ENCODE measurements at regions not wholly inside any gene's neighbourhood (a gene's known extent, or its start where the extent isn't known, plus 50 kb on each side); places are given as distances from the start of the nearest gene placed in this dataset.

DNA sequence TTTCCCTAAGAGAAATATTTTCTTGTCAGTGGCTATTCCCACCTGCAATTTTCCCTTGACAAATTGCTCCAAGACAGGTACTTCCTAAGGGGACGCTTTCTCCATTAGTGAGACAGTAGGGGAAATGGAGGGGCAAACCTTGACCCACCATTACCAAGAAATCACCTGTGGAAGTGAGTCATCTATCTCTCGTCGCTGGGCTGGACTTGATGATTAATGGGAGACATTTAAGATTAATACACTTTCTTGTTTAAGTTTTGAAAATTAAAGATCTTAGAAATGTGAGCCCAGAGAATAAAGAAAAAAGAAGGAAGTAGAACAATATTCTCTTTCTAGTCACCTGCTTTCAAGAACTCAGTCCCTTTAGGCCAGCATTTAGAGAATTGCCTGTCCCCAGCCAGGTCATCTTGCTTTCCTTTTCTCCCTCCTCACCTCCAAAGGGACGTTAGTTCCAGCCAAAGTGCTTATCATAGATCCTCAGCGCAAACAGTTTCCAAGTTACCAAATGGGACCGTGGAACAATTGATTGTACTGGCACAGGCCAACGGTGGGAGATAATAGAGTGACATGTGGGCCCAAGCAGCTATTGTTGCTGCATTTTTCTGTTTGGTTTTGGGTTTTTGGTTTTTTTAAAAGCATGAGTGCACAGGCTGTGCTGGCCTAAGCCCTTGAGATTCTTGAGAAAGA is 284.4 kb downstream of the ENC1 start:
- DNase-seq (ENCODE audit: low read depth in 2 of 3, low spot score in 2 of 3): no peak

DNA sequence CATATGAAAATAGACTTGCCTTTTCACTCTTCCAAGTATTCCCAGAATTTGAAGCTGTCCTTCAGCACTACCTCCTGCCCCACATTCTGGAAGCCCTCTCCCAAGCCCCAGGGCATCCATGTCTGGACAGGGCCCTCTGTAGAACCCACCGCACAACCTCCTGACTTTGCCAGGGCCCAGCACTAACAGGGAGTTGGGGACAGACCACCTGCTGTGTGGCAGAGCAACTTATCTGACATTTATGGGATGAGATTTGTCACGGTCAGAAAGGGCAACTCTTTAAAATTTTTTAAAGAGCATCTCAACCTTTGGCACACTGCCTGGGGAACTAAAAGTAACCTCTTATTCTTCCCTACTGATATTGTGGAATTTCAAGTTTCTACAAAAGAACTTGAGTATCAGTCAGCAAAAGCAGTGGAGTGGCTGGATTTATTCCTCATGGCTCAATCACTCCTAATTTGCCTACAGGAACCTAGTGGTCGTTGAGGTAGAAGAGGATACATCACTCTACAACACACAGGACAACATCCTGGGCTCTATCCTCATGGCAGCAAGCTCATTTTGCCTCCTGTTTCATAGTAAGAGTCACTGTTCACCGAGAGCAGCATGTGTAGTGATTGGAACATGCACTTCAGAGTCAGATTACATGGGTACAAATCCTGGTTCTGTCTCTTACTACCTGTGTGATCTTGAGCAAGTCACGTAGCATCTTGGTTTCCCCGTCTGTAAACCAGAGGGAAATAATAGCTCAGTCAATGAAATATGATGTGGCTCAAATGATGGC is 285.3 kb downstream of the ENC1 start:
- DNase-seq (ENCODE audit: low read depth in 2 of 3, low spot score in 2 of 3): no peak

DNA sequence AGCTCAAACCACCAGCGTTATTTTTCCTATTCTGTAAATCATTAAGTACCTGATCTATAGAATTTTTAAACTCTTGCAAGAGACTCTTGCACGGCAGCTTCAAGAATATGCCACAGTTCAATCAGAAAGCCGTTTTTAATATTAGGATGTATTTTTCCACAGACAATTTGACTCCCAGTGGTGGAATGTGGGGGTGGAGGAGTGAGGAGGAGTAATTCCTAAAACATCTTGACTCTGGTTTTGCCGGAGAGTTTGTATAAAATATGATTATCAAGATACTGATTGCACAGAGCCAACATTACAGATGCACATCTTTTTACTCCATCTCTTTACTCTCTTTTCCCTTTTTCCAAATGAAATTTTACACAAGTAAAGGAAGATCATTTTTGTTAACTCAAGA is 288.3 kb downstream of the ENC1 start:
- no peak for DNase-seq (ENCODE audit: low read depth in 2 of 3, low spot score in 2 of 3)

DNA sequence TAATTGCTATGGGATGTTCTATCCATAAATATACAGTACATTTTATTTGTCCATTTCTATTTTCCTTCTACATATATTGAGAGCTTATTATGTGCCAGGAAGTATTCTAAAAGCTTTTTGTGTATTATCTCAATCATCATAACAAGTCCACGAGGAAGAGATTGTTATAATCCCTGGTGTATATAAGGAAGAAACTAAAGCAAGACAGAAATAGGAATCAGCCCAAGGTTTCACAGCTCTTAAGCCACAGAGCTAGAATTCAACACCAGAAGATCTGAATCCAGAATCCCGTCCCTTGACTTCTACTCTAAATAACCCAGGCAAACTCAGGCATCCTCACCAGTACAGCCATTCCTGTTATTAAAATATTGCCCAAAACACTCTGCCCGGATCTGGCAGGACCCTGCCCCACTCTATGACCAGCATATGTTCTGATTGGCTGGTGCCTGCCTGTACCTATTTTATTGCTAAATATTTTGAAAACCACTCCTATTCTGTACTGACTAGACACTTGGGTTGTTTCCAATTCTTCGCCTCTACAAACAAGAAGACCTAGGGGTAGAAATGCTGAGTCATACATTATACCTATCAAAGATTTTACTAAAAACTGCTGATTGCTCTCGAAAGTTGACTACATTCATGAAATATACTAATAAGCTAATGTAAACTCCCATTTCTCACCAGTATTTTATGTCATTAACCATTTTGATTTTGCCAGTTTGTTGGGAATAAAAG is 297.4 kb downstream of the ENC1 start:
- no peak for DNase-seq (ENCODE audit: low read depth in 2 of 3, low spot score in 2 of 3)

DNA sequence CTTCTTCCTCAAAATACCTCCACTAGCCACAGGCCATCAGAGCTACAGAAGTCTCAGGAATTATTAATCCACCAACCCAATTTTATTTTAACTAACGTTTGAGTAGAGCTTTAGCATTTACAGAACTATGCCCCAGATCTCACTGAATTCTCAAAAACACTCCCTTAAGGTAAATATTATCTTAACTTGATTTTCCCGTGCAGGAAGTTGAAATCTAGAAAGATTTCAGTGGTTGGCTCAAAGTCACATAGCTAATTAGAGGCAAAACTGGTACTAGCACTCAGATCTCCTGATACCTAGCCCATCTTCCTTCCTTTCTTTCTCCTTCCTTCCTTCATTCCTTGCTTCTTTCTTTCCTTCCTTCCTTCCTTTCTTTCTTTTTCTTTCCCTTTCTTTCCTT is 298.3 kb downstream of the ENC1 start:
- DNase-seq (ENCODE audit: low read depth in 2 of 3, low spot score in 2 of 3): no peak

DNA sequence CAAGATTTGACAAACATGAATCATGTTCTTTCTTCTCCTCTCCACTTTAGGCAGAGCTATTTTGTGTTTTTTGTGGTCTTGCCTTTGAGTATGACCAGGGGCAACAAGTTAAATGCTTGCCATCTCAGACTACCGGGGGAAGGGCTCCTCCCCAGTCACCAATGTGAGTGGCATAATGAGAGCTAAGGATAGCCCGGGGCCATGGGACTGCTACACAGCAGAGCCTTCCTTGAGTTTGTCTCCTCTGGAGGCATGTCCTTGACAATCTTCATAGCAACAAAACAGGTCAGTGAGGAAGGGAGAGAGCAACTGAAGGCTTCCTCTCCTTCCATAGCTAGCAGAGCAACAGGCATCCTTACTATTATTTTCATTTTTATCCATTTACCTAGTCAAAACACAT is 299.3 kb downstream of the ENC1 start:
- DNase-seq (ENCODE audit: low read depth in 2 of 3, low spot score in 2 of 3): no peak

DNA sequence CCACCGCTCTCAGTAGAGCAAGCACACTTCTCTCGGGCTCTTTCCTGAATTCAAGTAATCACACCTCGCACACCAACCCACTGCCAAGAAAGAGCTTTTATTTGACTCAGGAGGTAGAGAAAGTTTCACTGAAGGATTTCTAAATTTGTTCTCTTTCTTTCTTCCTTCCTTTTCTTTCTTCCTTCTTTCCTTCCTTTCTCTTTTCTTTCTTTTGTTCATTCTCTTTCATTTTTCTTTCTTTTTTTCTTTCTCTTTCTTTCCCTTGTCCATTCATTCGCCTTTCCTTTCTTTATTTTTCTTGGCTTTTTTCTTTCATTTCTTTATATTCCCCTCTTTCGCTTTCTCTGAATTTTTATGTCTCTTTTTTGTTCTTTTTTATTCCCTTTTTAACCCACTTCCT is 300.1 kb downstream of the ENC1 start:
- no peak for DNase-seq (ENCODE audit: low read depth in 2 of 3, low spot score in 2 of 3)

DNA sequence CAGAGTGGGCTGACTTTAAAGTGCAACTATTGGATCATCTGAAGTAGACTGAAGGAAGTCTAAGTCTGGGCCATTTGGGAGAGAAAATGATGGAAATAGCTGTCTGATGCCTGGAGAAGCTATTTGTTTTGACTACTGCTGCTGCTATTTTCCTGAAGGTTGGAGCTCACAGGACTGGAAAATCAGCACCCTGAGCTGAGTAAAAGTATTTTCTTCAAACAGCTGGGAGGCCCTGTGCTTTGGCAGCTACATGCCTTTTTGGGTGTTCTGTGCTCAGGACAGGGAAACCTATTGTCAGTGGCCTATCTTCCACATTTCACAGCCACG is 302.6 kb downstream of the ENC1 start:
- no peak for DNase-seq (ENCODE audit: low read depth in 2 of 3, low spot score in 2 of 3)

DNA sequence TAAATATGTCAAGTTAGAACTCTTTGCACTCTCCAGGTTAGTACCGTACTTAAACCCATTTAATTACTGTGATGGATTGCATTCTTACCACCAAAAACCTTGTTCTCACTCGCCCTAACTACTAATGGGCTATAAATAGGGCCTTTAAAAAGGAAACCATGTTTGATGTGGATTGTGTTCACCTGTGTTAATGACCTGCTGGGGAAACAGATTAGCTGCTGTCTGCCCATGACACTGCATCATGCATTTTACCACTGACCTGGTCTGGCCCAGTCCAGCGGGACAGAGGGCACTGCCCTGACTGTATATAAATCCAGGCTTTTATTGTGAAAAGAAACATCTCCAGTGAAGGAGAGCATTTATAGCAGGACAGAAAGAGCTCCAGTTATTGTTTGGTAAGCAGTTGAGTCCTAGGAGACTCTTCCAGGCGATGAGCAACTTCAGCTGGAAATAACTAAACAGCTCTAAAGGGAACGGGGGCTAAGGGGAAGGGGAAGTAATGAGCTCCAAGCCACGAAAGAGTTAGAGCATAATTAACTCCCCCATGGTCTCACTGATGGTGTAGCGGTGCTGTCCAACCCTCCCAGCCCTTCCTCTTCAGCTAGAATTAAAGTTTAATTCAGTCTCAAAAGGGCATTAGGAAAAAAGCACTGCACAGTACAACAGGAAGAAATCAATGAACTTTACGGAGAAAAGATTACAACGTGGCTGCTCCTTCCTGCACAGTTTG is 303.1 kb downstream of the ENC1 start:
- no peak for DNase-seq (ENCODE audit: low read depth in 2 of 3, low spot score in 2 of 3)

DNA sequence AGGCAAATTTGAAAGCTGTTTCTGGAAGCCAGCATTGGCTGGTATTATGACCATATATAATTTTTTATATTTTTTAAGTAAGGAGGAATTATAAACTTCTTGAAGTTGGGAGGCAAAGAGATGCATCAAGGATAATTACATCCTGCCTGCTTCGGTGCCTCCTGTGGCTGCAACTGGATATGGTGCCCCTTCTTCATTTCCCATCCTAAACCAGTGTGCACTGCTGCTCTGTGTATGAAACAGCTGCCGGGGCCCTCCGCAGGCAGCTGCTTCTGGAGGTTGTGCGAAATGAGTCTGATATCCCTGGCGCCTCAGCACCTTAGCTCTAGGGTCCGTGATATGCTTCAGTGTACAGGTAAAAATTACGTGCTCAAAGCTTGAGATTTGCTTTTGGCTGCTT is 304.2 kb downstream of the ENC1 start:
- no peak for DNase-seq (ENCODE audit: low read depth in 2 of 3, low spot score in 2 of 3)

DNA sequence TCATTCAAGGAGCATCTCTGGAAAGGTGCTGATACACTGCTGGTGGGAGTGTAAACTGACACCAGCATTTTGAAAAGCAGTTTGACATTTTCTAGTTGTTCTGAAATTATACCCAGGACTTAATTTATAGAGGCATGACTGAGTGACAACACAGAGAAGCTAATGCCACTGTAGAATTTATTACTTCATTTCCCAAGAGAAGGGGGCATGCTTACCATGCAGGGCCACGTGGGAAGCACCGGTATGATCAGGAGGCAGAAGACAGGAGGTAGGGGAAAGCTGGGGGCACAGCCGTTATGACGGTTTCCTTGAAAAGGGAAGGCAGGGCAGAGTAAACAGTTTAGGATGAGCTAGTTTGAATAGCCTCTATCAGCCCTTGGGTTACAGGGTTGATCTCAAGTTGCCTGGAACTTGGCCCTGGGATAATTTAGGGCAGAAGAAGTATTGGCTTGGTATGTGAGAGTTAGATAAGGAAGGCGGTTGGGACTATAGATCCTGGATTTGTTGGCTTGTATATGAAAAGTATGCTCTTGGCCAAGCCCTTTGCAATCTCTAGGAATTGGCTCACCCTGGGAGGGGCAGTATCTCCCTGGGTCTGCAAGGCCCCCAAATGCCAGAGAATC is 305.7 kb downstream of the ENC1 start:
- no peak for DNase-seq (ENCODE audit: low read depth in 2 of 3, low spot score in 2 of 3)

DNA sequence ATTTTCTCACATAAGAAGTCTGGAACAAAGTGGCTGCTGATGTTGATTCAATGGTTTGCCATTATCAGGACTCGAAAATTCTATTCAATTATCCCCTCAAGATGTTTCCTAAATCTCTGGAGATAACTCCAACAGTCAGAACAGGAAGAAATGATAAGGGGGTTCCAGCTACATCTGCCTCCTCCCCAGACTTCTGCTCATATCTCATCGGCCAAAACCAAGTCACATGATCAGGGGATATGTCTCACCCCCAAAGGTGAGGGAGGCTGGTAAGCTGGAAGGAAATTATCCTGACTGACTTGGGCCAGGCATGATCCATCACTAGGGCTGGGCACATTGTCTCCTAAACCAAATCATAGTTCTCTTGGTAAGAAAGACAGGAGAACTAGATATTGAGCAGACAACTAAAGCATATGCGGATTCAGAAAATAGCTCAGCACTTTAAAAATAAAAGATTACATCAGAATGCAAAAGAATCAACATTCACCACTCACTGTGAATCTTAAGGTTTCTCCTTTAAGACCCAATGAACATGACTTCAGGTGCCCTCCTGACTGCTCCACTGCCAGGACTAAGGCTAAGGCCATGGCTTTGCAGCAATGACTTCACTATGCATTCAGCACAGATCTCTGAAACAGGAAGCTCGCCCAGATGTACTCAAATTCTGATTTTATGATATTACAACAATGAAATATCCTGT is 306.3 kb downstream of the ENC1 start:
- no peak for DNase-seq (ENCODE audit: low read depth in 2 of 3, low spot score in 2 of 3)

DNA sequence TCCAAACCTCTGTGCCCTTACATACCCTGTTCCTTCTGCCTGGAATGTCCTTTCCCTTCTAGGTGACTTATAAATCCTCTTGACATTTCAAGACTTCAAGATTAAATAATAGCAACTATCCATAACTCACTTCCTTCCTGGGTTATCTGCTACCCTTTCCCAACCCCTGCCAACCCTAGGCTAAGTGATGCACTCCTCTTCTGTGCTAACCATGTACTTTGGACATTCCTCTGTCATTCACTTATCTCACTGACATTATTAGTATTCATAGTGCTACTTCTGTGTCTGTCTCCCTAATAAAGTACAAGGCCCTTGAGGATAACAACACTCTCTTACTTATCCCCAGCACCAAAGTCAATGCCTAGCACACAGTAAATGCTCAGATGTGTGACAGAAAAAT is 307.1 kb downstream of the ENC1 start:
- no peak for DNase-seq (ENCODE audit: low read depth in 2 of 3, low spot score in 2 of 3)

DNA sequence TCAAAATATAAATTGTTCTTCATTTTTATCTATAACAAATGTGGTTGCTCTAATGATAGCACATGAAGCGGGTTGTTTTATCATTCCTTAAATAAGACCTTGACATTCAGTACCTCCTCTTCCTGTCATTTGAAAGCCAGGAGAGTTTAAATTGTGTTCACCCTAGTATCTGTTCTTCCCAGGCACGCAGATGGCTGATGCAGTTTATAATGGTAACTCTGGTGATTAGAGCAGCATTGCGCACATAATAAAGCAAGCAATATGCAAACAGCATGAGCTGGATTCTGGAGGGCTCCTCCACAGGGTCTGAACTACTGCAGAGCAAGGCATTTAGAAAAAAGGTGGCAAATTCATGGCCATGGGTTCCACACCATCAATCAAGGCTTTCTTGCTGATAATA is 307.8 kb downstream of the ENC1 start:
- no peak for DNase-seq (ENCODE audit: low read depth in 2 of 3, low spot score in 2 of 3)

DNA sequence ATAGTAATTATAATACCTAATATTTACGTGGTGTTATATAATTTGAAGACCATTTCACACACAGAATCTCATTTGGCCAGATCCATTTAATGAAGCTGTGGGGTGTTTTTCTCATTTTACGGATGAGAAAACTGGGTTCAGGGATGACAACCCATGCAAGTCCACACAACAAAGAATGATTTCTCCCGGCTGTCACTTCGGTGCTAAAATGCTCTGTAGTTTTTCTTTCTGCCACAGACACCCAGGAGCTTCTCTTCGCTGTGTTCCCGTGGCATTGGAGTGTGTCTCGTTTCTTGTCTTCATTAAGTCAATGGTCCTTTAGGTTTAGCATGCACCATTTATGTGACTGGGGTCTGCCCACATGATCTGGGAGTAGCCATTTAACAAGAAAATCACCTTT is 308.5 kb downstream of the ENC1 start:
- no peak for DNase-seq (ENCODE audit: low read depth in 2 of 3, low spot score in 2 of 3)

DNA sequence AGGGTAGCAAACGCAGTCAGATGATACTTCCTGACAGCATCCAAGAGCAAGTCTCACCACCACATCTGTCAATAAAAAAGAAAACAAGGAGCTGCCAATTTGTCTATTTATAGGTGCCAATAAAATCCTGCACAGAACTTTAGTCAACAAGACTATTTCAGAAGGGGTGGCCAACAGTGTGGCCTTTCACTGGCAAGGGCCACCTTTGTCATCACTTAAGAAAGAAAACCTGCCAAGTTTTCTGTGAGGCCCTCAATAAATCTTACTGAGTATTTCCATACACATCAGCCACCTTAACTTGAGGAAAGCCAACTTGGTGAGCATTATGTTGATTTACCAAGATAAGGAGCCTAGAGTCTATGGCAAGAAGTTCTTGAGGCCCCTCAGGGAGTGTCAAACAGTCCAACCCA is 312.3 kb downstream of the ENC1 start:
- no peak for DNase-seq (ENCODE audit: low read depth in 2 of 3, low spot score in 2 of 3)

DNA sequence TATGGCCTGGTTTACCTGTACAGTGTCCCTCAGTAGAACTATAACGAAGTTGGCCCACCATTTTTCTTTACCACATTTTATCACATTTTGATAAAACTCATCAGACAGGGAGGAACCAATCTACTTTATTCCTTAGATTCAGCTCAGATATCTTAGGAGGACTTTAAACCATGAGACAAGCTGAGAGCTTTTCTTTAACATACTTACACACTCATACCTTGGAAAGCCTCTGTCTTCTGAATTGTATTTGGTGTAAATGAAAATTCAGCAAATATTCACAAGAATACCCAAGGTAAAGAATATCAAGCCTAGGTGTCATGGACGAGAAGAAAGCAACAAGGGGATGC is 313.2 kb downstream of the ENC1 start:
- no peak for DNase-seq (ENCODE audit: low read depth in 2 of 3, low spot score in 2 of 3)

DNA sequence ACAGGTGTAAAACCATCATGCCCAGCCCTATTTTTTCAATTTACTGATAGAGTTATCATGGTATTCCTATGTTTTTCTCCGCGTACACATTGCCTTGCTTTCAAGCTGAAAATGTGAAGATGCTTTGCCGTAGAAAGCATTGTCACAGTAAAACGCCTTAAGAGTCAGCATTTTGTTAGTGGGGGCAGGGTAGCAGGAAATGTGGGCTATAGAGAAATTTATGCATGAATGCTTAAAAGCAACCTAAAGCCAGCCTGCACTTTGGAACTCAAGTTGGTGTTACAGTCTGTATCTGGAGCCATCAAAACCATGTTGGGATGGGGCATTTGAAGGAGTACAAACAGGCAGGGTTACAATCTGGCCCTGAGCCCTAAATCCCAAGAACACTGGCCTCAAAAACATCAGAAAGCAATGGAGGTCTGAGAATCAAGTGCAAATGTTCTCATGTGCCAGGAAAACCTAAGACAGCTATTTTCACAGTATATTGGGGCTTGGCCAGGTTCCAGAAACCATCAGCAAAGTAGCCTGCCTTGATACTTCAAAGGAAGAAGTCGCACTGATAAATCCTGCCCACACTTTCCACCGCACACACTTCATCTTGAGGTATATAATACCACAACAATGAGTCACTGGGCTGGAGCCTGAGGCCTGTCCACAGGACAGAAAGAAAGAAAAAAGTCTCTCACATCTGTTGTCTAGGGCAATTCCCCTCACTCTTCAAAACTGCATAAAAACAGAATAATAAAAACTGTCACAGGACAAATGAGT is 313.8 kb downstream of the ENC1 start:
- peak; percentile 12 to 33 (median 32) for DNase-seq (ENCODE audit: low read depth in 2 of 3, low spot score in 2 of 3)

DNA sequence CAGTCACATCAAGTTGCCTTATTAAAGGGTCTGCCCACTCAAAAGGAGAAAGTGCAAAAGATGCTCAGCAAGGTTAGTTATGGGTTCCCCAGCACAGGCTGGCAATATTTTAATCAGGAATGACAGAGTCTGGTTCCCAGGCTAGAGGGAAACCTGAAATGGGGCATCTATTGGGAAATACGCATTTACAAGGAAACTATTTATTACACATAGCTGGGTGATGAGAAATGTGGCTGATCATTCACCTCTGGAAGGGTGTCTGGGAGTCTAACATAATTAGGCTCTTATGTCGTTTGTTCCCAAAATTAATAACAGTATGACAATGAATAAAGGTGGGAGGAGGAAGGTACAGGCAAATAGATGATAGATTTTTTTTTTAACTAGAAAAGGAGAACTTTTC is 314.7 kb downstream of the ENC1 start:
- no peak for DNase-seq (ENCODE audit: low read depth in 2 of 3, low spot score in 2 of 3)

DNA sequence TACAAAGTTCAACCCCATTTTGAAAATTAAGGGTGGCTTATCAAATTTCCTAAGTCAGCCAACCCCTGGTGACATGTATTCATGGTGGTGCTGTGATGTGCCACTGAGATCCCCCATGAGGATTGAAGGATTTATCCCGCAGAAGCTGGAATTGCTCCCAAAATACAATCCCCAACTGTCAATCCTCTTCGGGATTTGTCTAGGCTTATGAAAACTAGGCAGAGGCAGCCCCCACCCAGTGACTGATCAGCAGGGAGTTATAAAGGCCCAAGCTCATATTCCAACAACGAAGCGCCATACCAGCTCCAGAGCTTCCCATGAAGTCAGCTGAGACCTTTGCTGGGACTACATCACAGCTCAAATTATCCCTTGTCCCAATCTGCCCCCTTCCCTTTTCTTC is 316.0 kb downstream of the ENC1 start:
- no peak for DNase-seq (ENCODE audit: low read depth in 2 of 3, low spot score in 2 of 3)

All from activated CD8-positive, alpha-beta memory T cell treated with anti-CD3 and anti-CD28 coated beads for 48 hours (primary cell).